Activated CD4-positive, CD25-positive, alpha-beta regulatory T cell treated with anti-CD3 and anti-CD28 coated beads, Interleukin-2, amount 50 U/mL, for 16 hours (primary cell): ENCODE measurements at regions not wholly inside any gene's neighbourhood (a gene's known extent, or its start where the extent isn't known, plus 50 kb on each side); places are given as distances from the start of the nearest gene placed in this dataset.

ENCODE experiments used
- DNase-seq: peaks from one replicate; pipeline ENCODE4 v3.0.0-alpha.2; 2020; ENCODE audit warnings: low read depth, low spot score

DNA sequence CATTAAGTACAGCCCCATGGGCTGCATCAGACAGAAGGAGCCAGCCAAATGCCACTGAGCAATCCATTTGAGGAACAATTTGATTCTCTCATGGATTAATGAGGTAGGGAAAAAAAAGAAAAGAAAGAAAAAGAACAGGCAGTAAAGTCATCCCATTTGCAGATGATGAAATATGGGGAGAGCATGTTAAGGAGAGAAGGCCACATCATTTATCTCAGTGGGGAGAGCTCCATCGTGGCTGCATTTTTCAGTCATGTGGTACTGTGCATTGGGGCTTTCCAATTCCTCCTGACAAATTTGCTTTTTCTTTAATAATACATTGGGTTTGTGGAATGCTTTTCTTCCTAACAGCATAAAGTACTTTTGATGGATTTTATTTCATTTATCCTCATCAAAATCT, 375.2 kb upstream of the TLE4 start:
- DNase-seq = no peak

GRCh38 chr9:79200336-79200735, 371.4 kb upstream of the TLE4 start:
- no peak for DNase-seq

DNA sequence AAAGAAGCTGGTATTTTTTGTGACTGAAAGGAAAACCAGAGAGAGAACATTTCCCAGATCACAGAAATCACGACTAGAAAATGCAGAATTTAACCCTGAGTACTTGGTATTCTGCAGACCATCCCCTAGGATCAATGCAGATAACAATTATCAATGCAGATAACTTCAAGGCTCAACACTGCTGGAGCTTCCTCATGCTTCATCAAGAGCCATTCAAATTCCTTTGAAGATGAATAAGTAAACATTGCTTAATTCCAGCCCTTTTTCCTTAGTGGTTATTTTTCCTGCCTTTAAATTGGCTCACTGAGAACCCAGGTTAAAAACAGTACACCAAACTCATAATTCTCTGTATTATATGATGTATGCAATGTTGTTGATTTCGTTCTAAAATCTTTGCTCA, 370.1 kb upstream of the TLE4 start:
- no peak for DNase-seq

GRCh38 chr9:79208791-79209396, 362.9 kb upstream of the TLE4 start:
- no peak for DNase-seq

DNA sequence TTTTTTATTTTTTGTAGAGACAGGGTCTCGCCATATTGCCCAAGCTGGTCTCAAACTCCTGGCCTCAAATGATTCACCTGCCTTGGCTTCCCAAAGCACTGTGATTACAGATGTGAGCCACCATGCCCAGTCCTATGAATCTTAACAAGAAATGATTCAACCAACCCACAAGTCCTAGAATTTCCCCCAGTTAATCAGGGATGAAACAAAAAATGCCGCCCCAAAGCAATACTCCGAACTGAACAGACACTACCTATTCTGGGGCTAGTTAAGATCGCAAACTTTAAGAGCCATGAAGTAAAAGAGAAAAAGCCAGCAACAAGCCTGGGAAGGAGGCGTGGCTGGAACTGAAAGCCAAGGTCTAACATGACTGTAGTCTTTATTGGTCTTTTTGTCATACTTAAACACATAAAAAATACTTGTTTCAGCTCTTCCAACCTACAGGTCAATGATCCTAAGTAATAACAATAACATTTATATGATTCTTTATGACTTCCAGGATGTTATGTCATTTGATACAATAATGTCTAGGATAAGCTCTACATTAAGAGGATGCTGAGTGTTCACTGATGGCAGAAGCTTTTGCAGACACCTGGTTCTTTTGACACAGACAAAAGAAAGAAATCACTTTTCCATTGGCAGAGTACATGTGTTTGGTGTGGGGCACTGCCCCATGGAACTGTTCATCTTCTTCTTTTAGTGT, 361.1 kb upstream of the TLE4 start:
- no peak for DNase-seq

GRCh38 chr9:79213417-79214125, 358.2 kb upstream of the TLE4 start:
- no peak for DNase-seq

DNA sequence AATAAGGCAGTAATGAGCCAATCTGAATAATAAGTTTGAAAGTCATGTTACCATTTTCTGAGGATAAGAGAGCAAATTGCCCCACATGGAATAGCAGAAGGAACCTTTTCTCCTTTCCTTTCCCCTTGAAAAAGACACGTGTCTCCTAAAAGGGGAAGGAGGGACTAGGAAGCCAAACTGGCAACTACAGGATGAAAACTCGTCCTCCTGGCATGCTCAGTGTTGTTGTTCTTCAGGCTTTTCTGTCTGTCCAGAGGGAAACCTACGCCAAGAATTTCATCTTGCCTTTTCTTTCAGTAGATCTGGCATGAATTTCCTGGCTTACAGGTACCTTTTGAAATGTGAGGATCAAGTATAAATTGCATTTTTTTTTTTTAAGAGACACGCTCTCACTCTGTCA, 355.9 kb upstream of the TLE4 start:
- no peak for DNase-seq

- DNase-seq = no peak
Observed at GRCh38 chr9:79220251-79220650, 351.5 kb upstream of the TLE4 start.

DNA sequence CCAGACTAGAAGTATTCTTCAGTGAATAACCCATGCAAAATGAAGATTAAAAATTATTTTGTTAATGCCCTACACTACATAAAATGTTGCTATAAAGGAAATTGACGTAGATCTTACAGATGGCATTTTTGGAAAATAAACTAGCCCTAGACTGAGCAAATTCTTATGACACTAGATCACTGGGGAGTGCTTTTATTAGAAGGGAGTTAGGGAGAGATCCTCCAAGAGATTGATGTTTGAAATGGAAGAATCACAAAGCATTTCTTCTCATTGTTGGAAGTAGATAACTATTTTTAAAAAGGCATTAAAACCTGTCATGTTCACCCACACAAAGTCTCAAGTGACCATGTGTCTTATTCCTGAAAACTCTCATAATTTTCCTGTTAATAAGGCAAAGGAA, 351.1 kb upstream of the TLE4 start:
- no peak for DNase-seq

GRCh38 chr9:79221084-79221483, 350.7 kb upstream of the TLE4 start:
- no peak for DNase-seq

DNA sequence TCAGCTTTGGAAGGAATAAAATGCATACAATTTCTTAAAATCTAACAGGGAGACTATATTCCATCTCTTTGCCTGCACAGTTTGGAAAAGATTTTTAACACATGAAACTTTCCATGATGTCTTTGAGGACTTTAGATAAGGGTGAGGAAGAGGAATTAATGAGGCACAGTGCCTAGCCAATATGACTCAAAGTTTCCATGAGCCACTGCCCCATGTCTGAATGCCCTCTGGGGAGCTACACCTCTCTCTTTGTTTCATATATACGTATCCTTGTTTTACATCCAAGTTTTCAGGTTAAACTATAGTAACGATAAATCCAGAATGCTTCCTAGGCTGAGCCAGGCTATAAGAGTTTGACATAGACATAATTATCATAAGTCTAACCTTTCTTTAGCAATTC, 349.3 kb upstream of the TLE4 start:
- no peak for DNase-seq

GRCh38 chr9:79224672-79225433, 346.9 kb upstream of the TLE4 start:
- no peak for DNase-seq

DNA sequence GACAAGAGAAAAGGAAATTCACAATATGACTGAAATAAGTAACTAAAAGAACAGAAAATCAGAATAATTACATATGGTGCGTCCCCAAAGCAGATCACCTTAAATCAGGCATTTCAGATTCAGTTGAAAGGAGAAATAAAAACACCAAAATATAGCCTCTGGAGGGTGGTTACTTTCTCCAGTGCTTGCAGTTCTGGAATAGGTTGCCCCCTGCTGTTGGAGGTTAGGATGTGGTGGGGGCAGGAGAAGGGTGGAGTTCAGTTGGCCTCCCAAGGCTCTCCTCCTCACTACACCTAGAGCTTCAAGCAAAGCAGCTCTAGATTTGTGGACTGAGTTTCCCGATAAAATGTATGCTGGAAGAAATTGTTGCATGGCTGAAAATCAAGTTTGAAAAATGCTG, 338.2 kb upstream of the TLE4 start:
- no peak for DNase-seq

DNA sequence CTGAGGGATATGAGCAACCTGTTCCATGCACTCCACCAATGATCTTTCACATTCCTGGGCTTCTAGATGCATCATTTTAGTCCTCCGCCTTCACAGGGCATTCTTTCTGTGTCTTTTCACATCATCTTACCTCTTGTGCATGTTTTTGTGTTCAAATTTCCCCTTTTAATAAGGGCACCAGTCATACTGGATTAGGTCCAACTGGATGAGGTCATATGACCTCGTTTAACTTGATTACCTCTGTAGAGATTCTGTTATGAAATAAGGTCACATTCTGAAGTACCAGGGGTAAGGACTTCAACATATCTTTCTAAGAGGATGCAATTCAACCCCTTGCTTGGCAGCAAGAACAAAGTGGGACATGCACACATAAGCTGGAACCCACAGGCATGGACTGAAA, 335.3 kb upstream of the TLE4 start:
- no peak for DNase-seq

DNA sequence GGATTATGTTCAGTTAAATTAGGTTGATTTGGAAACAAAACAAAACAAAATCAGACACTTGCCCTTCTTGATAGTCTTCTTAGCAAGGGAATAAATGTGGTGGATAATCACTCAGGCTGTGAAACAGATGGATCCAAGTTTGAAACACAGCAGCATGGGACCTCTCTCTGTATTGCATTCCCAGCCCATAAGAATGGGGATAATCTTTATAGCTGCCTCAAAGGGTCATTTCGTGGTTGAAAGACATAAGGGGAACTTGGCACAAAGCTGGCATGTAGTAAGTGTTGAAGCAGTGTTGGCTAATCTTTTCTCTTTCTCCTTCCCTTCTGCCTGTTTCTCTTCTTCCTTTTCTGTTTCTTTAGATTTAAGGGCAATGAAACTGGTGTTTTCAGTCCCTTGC, 333.9 kb upstream of the TLE4 start:
- no peak for DNase-seq

DNA sequence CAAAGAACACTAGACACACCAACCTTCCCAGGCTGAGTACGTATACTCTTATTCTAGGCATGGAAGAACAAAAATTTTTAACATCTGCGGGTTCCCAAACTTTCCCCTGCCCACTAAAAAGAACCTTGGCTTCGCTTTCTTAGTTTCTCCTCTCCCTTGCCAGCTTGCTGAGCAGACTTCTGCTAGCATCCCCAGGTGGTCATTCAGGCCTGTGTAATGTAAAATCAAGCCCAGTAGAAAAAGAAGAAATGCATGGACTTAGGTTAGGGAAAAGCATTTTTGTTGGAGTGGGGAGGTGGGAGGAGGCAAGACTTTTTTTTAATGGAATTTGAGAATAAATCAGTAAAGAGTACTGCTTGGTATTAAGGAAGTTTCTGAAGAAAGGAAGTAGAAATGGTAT, 331.0 kb upstream of the TLE4 start:
- DNase-seq = no peak

DNA sequence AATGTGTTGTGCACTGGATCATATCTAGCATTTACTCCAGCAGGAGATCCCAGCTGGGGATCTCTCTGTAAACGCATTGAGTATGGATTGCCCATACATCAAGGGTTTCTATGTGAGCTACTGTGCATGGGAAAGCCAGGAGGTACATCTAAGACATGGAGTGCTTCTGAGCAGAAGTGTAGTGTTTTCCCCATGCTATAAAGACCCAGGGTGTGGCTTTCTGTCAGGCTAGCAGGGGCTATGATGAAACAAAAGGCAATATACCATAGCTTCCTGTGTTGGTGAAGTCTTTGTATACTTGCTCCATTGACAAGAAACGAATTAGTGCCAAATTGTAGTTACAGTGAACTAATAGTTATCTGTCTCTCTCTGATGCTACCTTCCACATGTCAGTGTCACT, 329.3 kb upstream of the TLE4 start:
- no peak for DNase-seq

DNA sequence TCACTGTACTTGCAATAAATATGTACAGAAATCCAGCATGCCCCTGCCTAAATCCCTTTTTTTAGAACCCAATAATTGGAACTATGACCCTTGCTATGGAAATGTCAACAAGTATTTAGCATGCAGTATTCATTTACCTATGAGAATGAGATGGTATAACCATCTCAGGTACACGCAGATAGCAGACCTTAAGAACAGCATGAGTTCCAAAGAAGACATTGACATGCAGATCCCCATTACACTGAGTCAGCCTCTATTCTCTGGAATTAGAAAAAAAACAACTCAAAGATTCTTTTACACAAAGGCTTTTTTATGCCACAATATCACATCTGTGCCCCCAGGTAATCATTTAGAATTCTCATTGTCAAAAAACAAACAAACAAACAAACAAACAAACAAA, 325.6 kb upstream of the TLE4 start:
- no peak for DNase-seq

DNA sequence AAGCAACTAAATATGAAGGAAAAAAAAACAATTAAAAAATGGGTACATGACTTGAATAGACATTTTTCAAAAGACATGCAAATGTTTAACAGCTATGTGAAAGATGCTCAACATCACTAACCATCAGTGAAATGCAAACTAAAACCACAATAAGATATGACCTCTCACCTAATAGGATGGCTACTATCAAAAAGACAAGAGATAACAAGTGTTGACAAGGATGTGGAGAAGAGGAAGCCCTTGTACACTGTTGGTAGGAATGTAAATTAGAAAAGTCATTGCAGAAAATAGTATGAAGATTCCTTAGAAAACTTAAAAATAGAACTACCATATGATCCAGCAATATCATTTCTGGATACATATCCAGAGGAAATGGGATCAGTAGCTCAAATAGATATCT, 324.7 kb upstream of the TLE4 start:
- no peak for DNase-seq

- no peak for DNase-seq
Observed at GRCh38 chr9:79250806-79251205, 321.0 kb upstream of the TLE4 start.

- no peak for DNase-seq
Observed at GRCh38 chr9:79254900-79255650, 316.7 kb upstream of the TLE4 start.
